H1 (cell line): ENCODE measurements at regions not wholly inside any gene's neighbourhood (a gene's known extent, or its start where the extent isn't known, plus 50 kb on each side); places are given as distances from the start of the nearest gene placed in this dataset.

Source experiments
- CHD1 ChIP-seq: IDR thresholded peaks from 2 replicates; pipeline ENCODE4 v1.6.1; 2012; ENCODE audit warnings: low read depth, low read length, improper control_type of control experiment
- CHD2 ChIP-seq: IDR thresholded peaks from 2 replicates; pipeline ENCODE4 v1.6.1; 2012; ENCODE audit warnings: low read length, improper control_type of control experiment
- EP300 ChIP-seq, 2 experiments: IDR thresholded peaks; 1 replicate in 1 of 2; 2 replicates in 1 of 2; pipeline ENCODE4 v1.6.1; 2011 to 2012; ENCODE audit warnings: low read depth in 2 of 2, low read length in 2 of 2, mild to moderate bottlenecking in 2 of 2, borderline replicate concordance in 1 of 2, inconsistent platforms in 1 of 2, moderate library complexity in 1 of 2
- HDAC2 ChIP-seq, 2 experiments: fragments of 300-600 bp in 1 of 2; sonication (generic) in 1 of 2; IDR thresholded peaks; 2 replicates each; pipeline ENCODE4 v1.6.1; 2011 to 2012; ENCODE audit warnings: low read depth in 2 of 2, low read length in 2 of 2, mild to moderate bottlenecking in 2 of 2, moderate library complexity in 2 of 2, borderline replicate concordance in 1 of 2, inconsistent platforms in 1 of 2
- MAFK ChIP-seq: IDR thresholded peaks from 2 replicates; pipeline ENCODE4 v1.6.1; 2012; ENCODE audit warnings: low read depth, mild to moderate bottlenecking, improper control_type of control experiment, low read length
- MAX ChIP-seq: IDR thresholded peaks from 2 replicates; pipeline ENCODE4 v1.6.1; 2012; ENCODE audit warnings: inconsistent platforms
- POLR2A ChIP-seq, 2 experiments: IDR thresholded peaks; 1 replicate in 1 of 2; 2 replicates in 1 of 2; pipeline ENCODE4 v1.6.1; 2011; ENCODE audit warnings: low read depth in 2 of 2, low read length in 2 of 2, mild to moderate bottlenecking in 2 of 2; ENCODE audit errors: control extremely low read depth in 1 of 2
- TAF7 ChIP-seq: optimal IDR thresholded peaks from 2 replicates; pipeline ENCODE3; 2011; ENCODE audit warnings: low read depth, mild to moderate bottlenecking, inconsistent platforms, low read length, moderate library complexity, borderline replicate concordance
- TF ChIP-seq, protein P1 (sequence below), 3 experiments: IDR thresholded peaks; 1 replicate in 2 of 3; 2 replicates in 1 of 3; pipeline versions ENCODE4 v1.5.1 to v1.6.1; 2011; ENCODE audit warnings: low read length in 3 of 3, mild to moderate bottlenecking in 3 of 3, inconsistent platforms in 2 of 3, low read depth in 1 of 3, moderate library complexity in 1 of 3; ENCODE audit not compliant: insufficient read depth in 1 of 3; ENCODE audit errors: control extremely low read depth in 1 of 3

GRCh38 chr12:4859478-4860210 lies 50.1 kb upstream of the KCNA1 start:
- TF ChIP-seq POLR2A (IDR thresholded peaks at IDR 0.05; ENCODE audit: control extremely low read depth in 1 of 2, low read depth in 2 of 2, low read length in 2 of 2): no peak
- TF ChIP-seq, protein P1, sequence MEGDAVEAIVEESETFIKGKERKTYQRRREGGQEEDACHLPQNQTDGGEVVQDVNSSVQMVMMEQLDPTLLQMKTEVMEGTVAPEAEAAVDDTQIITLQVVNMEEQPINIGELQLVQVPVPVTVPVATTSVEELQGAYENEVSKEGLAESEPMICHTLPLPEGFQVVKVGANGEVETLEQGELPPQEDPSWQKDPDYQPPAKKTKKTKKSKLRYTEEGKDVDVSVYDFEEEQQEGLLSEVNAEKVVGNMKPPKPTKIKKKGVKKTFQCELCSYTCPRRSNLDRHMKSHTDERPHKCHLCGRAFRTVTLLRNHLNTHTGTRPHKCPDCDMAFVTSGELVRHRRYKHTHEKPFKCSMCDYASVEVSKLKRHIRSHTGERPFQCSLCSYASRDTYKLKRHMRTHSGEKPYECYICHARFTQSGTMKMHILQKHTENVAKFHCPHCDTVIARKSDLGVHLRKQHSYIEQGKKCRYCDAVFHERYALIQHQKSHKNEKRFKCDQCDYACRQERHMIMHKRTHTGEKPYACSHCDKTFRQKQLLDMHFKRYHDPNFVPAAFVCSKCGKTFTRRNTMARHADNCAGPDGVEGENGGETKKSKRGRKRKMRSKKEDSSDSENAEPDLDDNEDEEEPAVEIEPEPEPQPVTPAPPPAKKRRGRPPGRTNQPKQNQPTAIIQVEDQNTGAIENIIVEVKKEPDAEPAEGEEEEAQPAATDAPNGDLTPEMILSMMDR (IDR thresholded peaks at IDR 0.05; ENCODE audit: control extremely low read depth in 1 of 3, insufficient read depth in 1 of 3, low read depth in 1 of 3, low read length in 3 of 3): no peak
- no peak for TF ChIP-seq CHD2
- TF ChIP-seq HDAC2 (IDR thresholded peaks at IDR 0.05; ENCODE audit: borderline replicate concordance in 1 of 2, low read depth in 2 of 2, low read length in 2 of 2): no peak
- no peak for TF ChIP-seq TAF7
- TF ChIP-seq CHD1: no peak
- no peak for TF ChIP-seq MAFK
- TF ChIP-seq MAX: no peak
- TF ChIP-seq EP300 (IDR thresholded peaks at IDR 0.05; ENCODE audit: borderline replicate concordance in 1 of 2, low read depth in 2 of 2, low read length in 2 of 2): no peak
